Ecto neural progenitor cell (in vitro differentiated cells): ENCODE measurements at regions not wholly inside any gene's neighbourhood (a gene's known extent, or its start where the extent isn't known, plus 50 kb on each side); places are given as distances from the start of the nearest gene placed in this dataset.
"Not testable (repeated sequence)": the region's sequence is repeated elsewhere in the genome, so short reads cannot be mapped to it uniquely, and the experiment has no call there.

Experiments used
- DNase-seq: peaks from one replicate; pipeline ENCODE4 v3.0.0-alpha.2; 2018; ENCODE audit warnings: low spot score

DNA sequence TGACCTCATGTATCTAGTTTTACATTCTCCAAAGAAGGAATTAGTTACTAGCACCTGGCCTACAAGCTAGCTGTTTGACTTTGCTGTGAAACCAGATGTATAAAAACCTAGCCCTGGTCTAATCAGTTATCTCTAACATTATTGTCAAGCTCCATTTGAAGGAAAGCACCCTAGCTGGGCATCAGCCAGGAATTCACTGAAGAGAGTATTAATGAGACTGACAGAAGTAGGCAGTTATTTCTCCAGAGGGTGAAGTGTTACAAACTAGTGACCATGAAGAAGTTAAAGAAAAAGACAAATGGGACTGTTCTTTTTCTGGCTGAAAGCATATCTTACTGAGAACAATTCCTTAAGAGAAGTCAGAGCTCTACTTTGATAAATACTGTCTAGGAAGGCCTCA, 2529.3 kb upstream of the PCDH20 start:
- no peak for DNase-seq

DNA sequence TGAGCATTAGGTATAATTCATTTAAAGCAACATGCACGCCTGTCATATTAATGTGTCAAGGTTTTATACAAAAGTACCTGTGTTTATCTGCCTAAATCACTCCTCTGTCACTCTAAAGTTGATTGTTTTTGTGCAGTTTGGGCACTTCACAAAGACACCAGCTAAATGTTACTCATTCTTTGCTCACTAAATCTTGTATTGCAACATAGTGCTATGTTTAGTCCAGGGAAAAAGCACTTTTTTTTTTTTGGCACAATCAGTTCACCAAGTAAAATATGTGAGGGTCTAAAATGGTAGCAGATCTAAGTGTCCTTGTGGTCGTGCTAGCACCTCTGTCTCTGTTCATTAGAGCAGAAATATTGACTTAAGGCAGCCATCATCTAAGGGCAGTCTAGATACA, 2526.7 kb upstream of the PCDH20 start:
- DNase-seq = no peak

DNA sequence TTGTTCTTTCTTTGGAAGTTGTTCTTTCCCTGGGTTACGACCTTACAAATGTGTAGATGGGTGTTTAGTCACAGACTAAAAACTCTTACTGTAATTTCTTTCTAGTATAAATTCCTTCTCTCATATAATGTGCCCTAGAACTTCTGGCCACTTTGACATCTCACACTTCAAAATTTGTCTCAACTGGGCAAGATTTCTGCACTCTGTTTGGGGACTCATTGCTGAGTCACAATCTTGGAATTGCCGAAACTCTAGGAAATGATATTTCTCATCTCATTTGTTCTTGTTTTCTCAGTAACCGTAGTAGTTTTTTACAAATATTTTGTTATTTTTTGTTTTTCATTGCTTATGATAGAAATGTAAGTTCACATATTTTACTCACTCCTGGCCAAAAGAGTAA, 2523.2 kb upstream of the PCDH20 start:
- DNase-seq = no peak

DNA sequence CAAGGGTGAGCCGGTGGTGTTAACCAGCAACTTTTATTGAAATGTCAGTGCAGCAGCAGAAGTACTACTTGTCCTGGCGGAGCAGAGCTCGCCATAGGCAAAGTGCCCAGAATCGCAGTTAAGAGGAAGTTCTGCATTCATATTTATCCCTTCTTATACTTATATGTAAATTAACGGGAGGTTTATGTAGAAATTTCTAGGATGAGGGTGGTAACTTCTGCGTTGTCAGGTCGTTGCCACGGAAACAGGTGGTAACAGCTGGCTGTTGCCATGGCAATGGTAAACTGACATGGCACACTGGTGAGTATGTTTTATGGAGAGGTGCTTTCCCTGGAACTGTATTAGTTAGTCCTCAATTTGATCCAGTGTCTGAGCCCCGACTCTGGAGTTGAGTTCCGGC, 2494.9 kb upstream of the PCDH20 start:
- peak; percentile 68 for DNase-seq

DNA sequence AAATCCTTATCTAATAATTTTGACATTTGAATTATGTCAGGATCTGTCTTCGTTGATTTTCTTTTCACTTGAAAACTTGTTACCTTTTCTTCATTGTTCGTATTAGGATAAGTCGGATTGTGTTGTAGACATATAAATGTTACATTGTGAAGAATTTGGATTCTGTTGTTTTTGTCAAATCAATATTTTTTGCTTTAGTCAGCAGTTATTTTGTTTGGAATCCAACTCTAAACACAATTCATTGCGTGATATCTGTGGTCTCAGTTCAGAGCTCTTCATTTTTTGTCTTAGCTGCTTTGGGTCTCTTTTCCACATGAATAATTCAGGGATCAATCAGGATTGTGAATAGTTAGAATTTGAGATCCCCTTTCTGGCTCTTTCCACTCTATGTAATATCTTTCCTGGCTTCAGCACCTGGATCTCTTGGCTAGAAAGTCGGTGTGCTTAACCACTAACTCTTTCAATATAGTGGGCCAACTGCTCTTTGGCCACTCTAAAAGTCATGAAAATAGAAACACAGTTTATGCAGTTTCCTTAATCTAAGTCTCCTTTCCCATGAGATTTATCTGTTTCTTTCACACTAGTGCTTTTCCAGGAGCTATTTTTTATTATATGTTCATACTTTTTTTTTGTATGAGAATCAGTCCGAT, 2494.2 kb upstream of the PCDH20 start:
- no peak for DNase-seq

DNA sequence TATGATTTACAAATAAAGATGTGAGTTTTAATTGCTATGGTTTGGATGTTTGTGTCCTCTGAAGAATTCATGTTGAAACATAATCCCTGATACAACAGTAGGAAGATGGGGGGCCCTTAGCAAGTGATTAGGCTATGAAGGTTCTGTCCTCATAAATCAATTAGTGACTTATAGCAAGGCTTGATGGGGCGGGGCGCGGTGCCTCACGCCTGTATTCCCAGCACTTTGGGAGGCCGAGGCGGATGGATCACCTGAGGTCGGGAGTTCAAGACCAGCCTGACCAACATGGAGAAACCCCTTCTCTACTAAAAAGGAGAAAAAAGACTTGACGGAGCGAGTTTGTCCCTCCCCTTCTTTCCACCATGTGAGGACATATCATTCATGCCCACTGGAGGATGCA, 2486.5 kb upstream of the PCDH20 start:
- no peak for DNase-seq

DNA sequence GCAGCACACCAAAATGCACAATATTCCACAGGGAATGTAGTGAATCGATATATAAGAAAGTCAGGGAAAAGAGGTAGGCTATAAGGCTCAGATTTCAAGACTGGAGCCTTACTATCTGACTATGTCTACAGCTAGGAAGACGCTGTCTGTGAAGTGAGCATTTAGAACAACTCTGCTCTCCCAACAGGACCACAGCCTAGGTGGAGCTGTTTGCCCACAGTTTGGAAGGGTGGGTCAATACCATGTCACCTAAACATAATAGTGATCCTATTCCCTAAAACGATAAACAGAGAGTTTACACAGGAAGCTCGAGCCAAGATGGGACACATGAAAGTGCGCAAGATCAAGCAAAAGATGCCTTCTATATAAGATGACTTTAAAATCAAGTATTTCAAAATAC, 2486.0 kb upstream of the PCDH20 start:
- no peak for DNase-seq

DNA sequence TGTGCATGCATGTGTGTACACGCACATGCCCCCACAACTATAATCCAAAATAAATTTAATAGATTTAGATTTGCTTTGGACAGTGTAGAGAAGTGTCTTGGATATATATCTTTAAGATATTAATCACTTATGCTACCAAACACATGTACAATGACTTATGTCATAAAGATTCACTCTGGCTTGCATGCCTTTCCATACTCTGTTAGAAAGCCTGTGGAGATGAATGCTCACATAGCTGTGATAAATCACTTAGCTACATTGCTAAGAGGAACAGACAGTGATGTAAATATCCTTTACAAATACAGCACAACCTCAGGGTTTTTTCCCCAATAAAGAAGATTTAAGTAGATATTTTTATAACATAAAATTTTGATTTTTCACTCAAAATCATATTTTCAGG, 2484.8 kb upstream of the PCDH20 start:
- no peak for DNase-seq

DNA sequence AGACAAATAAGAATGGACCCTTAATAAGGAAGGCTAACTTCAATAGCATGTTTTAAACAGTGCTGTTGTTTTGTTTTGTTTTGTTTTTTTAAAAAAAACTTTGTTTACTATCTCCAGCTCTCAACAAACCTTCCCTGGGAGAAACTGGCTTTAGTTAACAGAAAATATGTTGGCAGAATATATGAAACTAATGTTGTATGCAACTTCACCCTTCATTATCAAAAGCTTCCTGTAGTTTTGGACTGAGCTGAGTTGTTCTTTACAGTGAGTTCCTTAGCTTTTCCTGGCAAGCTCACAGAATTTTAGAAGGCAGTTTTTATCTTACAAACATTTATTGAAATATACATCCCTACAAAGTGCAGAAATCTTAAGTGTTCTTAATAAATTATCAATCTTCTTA, 2480.7 kb upstream of the PCDH20 start:
- no peak for DNase-seq

DNA sequence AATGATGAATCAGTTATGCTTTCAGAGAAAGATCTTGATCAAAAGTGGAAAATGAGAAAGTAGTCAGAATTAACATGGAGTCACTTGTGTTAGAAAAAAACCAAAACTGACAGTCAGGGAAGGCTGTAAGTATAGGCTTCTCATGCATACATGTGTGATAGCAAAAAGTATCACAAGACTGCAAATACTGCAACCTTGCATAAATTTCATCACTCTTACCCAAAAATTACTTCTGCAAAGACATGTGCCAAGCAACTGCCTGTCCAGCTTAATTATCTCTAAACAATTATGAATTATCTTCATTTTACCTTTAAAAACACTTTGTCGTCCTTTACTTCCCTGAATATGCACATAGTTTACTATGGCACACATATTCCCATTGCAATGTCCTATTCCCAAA, 2466.4 kb upstream of the PCDH20 start:
- DNase-seq = no peak

DNA sequence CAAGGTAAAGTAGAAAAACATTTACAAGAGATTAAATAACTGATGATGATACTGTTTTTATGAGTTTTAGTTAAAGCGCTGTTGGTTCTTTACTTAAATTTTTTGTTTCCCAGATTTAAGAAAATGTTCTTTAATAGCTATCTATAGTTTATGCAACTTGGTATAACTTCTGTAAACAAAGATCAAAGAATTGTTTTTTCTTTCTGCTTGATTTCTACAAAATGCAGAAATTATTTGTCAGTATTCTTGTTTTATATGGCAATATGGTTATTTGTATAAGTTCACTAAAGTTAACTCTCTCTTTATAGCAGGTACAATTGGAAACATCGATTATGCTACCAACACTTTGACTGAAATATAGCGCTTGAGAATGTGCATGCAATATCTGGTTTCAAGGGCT, 2465.1 kb upstream of the PCDH20 start:
- DNase-seq = no peak

DNA sequence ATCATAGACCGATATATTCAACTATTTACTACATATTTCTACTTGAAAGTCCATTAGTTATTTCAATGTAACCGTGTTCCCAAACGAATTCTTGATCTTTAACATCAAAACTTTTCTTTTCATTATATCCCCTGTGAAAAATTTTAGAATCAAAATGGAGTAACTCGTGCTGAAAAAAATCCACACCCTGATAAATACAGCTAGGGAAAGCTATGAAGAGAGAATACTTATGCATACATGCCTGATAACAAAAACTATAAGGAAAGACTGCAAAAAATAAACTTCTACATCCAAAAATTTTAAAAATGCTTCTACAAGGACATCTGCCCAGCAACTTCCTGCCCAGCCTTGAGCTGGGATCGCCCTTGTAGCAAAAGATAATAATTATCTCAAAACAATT, 2458.3 kb upstream of the PCDH20 start:
- no peak for DNase-seq

DNA sequence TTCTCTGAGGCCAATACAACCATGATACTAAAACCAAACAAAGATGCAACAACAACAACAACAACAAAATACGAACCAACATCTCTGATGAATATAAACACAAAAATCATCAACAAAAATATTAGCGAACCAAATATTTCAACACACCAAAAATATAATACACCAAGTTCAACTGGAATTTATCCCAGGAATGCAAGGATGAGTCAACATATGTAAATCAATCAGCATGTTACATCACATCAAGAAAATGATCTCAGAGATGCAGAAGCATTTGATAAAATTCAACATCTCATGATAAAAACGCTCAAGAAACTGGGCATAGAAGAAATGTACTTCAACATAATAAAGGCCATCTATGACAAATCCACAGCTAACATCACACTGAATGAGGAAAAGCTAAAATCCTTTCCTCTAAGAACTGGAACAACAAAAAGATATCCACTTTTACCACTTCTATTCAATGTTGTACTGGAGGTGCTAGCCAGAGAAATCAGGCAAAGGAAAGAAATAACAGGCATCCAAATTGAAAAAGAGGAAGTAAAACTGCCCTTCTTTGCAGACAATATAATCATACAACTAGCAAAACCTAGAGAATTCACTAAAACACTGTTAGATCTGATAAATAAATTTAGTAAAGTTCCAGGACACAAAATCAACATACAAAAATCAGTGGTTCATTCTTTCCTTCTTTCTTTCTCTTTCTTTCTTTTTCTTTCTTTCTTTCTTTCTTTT, 2448.7 kb upstream of the PCDH20 start:
- DNase-seq = no peak

DNA sequence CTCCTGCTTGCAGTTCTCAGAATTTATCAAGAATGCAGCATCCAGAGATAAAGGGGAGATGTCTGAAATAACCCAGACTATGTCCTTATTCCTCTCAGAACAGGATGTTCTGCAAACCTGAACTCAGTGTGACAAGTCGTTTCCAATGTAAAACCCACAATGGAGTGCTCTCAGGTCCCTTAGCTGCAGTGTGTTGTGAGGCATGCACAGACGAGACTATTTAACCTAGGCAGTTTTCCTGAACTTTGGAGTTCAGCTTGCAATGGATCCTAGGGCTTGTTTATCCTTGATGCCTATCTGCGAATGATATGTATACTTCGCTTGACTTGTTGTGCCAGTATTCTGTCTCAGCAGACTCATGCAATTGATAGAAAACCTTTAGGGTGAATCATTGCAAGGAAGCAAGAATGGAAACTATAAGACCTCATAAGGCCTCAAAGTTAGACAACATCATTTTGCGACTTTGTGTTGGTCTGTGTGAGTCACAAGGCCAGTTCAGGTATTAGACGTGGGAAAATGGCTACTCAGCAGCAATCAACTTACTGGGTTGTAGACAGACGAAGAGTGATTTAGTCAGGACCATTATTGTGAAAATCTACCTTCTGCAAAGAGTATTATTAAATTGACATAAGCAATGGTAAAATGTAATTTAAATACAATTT, 2439.9 kb upstream of the PCDH20 start:
- DNase-seq = no peak

DNA sequence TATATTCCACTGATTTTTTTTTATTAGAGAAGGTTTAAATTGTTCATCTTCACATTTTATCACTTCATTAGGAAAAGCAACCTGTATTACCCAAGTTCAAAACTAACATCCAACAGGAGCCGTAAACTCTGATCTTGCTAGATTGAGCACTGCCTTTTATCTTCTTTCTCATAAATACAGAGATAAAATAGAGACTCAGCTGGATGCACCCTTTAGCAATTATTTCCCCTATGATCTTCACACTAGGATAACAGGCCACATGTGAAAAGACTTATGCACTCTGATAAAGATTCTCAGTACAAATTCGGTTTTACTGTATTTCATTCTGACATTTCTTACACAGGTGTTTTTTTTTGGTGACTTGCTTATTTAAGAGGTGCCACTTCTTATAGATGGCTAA, 2438.2 kb upstream of the PCDH20 start:
- DNase-seq = no peak

DNA sequence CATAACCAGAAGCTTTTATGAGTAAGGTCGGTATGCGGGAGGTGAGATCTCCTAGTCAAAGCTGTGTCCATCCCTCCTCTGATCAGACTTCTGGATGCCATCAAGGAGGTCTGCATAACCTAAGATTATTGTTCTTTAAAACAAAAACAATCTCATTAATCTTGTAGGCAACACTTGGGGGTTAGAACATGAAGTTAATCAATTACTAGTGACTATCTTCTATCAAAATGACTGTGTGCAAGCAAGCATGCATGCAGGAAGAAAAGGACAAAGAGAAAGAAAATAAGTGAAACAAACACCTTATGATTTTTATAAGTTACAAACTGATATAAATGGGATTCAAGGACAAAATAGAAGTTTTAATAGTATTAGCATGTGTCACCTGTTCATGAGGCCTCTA, 2435.9 kb upstream of the PCDH20 start:
- no peak for DNase-seq

DNA sequence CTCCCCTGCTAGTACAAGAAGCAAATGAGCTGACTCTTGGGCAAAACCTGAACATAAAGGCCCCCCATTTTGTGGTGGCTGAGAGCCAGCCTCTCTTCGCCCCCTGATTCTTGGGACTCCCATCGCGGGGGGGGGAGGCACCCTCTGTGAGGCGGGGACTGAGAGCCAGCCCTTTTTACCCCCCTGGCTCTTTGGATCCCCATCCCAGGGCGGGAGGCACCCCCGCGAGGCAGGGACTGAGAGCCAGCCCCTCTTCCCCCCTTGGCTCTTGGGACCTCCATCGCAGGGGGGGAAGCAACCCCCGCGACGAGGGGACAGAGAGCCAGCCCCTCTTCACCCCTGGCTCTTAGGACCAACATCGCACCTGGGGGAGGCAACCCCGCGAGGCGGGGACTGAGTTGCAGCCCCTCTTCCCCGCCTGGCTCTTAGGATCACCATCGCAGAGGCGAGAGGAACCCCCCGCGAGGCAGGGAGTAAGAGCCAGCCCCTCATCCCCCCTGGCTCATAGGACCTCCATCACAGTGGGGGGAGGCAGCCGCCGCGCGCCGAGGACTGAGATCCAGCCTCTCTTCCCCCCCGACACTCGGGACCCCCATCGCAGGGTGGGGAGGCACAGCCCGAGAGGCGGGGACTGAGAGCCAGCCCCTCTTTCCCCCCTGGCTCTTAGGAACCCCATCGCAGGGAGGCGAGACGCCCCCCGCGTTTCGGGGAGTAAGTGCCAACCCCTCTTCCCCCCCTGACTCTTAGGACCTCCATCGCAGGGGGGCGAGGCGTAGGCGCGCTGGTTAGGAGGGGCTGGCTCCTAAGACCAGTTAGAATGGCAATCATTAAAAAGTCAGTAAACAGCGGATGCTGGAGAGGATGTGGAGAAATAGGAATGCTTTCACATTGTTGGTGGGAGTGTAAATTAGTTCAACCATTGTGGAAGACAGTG, 2428.4 kb upstream of the PCDH20 start:
- peak; percentile 19 for DNase-seq

DNA sequence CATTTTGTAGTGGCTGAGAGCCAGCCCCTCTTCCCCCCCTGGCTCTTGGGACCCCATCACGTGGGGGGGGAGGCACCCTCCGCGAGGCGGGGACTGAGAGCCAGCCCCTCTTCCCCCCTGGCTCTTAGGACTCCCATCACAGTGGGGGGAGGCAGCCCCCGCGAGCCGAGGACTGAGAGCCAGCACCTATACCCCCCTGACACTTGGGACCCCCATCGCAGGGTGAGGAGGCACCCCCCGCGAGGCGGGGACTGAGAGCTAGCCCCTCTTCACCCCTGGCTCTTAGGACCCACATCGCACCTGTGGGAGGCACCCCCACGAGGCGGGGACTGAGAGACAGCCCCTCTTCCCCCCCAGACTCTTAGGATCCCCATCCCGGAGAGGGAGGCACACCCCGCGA, 2426.5 kb upstream of the PCDH20 start:
- DNase-seq = no peak

DNA sequence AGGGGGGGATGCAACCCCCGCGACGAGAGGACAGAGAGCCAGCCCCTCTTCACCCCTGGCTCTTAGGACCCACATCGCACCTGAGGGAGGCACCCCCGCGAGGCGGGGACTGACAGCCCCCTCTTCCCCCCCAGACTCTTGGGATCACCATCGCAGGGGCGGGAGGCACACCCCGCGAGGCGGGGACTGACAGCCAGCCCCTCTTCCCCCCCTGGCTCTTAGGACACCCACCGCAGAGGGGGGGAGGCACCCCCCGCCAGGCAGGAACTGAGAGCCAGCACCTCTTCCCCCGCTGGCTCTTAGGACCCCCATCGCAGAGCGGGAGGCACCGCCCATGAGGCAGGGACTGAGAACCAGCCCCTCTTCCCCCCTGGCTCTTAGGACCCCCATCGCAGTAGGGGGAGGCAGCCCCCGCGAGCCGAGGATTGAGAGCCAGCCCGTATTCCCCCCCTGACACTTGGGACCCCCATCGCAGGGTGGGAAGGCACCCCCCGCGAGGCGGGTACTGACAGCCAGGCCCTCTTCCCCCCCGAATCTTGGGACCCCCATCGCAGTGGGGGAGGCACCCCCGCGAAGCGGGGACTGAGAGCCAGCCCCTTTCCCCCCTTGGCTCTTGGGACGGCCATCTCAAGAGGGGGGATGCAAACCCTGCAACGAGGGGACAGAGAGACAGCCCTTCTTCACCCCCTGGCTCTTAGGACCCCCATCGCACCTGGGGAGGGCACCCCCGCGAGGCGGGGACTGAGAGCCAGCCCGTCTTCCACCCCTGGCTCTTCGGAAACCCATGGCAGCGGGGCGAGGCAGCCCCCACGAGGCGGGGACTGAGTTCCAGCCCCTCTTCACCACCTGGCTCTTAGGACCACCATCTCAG, 2425.1 kb upstream of the PCDH20 start:
- DNase-seq = no peak

DNA sequence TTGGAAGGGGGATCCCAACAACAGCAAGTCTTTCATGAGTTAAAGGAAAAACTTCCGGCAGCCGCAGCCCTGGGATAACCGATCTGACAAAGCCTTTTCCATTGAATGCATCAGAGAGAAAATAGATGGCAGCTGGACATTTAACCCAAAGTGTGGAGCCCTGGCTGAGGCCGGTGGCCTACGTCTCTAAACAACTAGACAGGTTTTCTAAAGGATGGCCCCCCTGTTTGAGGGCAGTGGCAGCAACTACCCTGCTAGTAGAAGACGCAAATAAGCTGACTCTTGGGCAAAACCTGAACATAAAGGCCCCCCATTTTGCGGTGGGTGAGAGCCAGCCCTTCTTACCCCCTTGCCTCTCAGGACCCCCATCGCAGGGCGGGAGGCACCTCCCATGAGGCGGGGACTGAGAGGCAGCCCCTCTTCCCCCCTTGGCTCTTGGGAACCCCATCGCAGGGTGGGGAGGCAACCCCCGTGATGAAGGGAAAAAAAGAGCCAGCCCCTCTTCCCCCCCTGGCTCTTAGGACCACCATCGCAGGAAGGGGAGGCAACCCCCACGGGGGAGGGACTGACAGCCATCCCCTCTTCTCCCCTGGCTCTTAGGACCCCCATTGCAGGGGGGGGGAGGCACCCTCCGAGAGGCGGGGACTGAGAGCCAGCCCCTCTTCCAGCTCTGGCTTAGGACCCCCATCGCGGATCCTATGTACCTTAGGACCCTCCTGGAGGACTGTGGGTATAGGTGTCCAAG, 2422.9 kb upstream of the PCDH20 start:
- no peak for DNase-seq

DNA sequence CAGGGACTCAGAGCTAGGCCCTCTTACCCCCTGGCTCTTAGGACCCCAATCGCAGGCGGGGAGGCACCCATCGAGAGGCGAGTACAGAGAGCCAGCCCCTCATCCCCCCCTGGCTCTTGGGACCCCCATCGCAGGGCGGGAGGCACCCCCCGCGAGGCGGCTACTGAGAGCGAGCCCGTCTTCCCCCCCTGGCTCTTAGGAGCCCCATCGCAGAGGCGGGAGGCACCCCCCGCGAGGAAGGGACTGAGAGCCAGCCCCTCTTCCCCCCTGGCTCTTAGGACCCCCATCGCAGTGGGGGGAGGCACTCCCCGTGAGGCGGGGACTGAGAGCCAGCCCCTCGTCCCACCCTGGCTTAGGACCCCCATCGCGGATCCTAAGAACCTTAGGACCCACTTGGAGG, 2422.1 kb upstream of the PCDH20 start:
- not testable (repeated sequence) for DNase-seq
